GM23338 (cell line): ENCODE measurements at regions not wholly inside any gene's neighbourhood (a gene's known extent, or its start where the extent isn't known, plus 50 kb on each side); places are given as distances from the start of the nearest gene placed in this dataset.

ENCODE experiments used
- ATAC-seq: fragments of 200-7000 bp; cut with Tn5 transposase; 3 replicates; pipeline ENCODE4 v1.9.1; 2020
- DNase-seq: peaks from one replicate; pipeline ENCODE4 v3.0.0-alpha.2; 2015; ENCODE audit warnings: low spot score
- H2AFZ ChIP-seq: fragments of 200-600 bp; sonication (generic); 2 replicates; pipeline ENCODE4 v1.8.0; 2016; ENCODE audit warnings: antibody characterized with exemption, mild to moderate bottlenecking, moderate library complexity
- H3F3A ChIP-seq: fragments of 200-600 bp; sonication (generic); replicated peaks from 2 replicates; pipeline ENCODE4 v1.8.0; 2017; ENCODE audit warnings: antibody characterized with exemption, mixed run types, low read depth
- H3K27ac ChIP-seq: fragments of 200-600 bp; sonication (generic); 2 replicates; pipeline ENCODE4 v1.6.1; 2016; ENCODE audit warnings: low read depth
- H3K27me3 ChIP-seq: fragments of 200-600 bp; sonication (generic); 2 replicates; pipeline ENCODE4 v1.8.0; 2016; ENCODE audit warnings: mild to moderate bottlenecking, mixed run types, moderate library complexity; ENCODE audit not compliant: insufficient read depth
- H3K36me3 ChIP-seq: fragments of 200-600 bp; sonication (generic); 2 replicates; pipeline ENCODE4 v1.8.0; 2016; ENCODE audit warnings: mild to moderate bottlenecking; ENCODE audit not compliant: insufficient read depth
- H3K4me1 ChIP-seq: fragments of 200-600 bp; sonication (generic); 2 replicates; pipeline ENCODE4 v1.8.0; 2016; ENCODE audit warnings: mild to moderate bottlenecking, moderate library complexity; ENCODE audit not compliant: insufficient read depth
- H3K4me2 ChIP-seq: fragments of 200-600 bp; sonication (generic); 2 replicates; pipeline ENCODE4 v1.7.1; 2017; ENCODE audit warnings: mixed run types
- H3K4me3 ChIP-seq: fragments of 200-600 bp; sonication (generic); 2 replicates; pipeline ENCODE4 v1.6.1; 2016; ENCODE audit warnings: mixed run types
- H3K79me2 ChIP-seq: fragments of 200-600 bp; sonication (generic); replicated peaks from 2 replicates; pipeline ENCODE4 v1.8.0; 2017; ENCODE audit warnings: mild to moderate bottlenecking; ENCODE audit not compliant: insufficient read depth
- H3K9me2 ChIP-seq: fragments of 200-600 bp; sonication (generic); 2 replicates; pipeline ENCODE4 v1.8.0; 2017; ENCODE audit not compliant: insufficient read depth
- H4K20me1 ChIP-seq: fragments of 200-600 bp; sonication (generic); replicated peaks from 2 replicates; pipeline ENCODE4 v1.8.0; 2017; ENCODE audit warnings: mild to moderate bottlenecking; ENCODE audit not compliant: insufficient read depth
- H3K27ac Mint-ChIP-seq: 2 replicates; pipeline ENCODE4 v1.8.0; 2020; ENCODE audit warnings: inconsistent platforms, mild to moderate bottlenecking, moderate library complexity, mixed read lengths
- H3K27me3 Mint-ChIP-seq: 3 replicates; pipeline ENCODE4 v1.8.0; 2022; ENCODE audit warnings: low read depth, mild to moderate bottlenecking, moderate library complexity, mixed read lengths, inconsistent platforms; ENCODE audit not compliant: insufficient read depth, poor library complexity
- H3K36me3 Mint-ChIP-seq: 3 replicates; pipeline ENCODE4 v1.8.0; 2021; ENCODE audit warnings: low read depth, mild to moderate bottlenecking, inconsistent platforms, moderate library complexity, mixed read lengths
- H3K4me1 Mint-ChIP-seq: 3 replicates; pipeline ENCODE4 v1.8.0; 2020; ENCODE audit warnings: mild to moderate bottlenecking, inconsistent platforms, mixed read lengths
- H3K4me3 Mint-ChIP-seq: 3 replicates; pipeline ENCODE4 v1.8.0; 2021; ENCODE audit warnings: moderate library complexity, mild to moderate bottlenecking, inconsistent platforms, mixed read lengths
- H3K9me3 Mint-ChIP-seq: 3 replicates; pipeline ENCODE4 v1.8.0; 2020; ENCODE audit warnings: moderate library complexity, mild to moderate bottlenecking, inconsistent platforms, mixed read lengths
- CTCF ChIP-seq, 2 experiments: fragments of 200-600 bp in 1 of 2; sonication (generic) in 1 of 2; conservative IDR thresholded peaks; 2 replicates each; pipeline versions ENCODE4 v1.5.1 to v1.6.1; 2016 to 2017; ENCODE audit warnings: antibody characterized with exemption in 2 of 2, low read depth in 2 of 2, mild to moderate bottlenecking in 2 of 2, moderate library complexity in 1 of 2
- EZH2phosphoT487 ChIP-seq: fragments of 200-600 bp; sonication (generic); IDR thresholded peaks from one replicate; pipeline ENCODE4 v1.8.1; 2018; ENCODE audit warnings: antibody characterized with exemption; ENCODE audit not compliant: unreplicated experiment
- JUNB ChIP-seq: IDR thresholded peaks from one replicate; pipeline ENCODE4 v1.6.1; 2016; ENCODE audit warnings: antibody characterized with exemption; ENCODE audit not compliant: unreplicated experiment
- REST ChIP-seq: IDR thresholded peaks from one replicate; pipeline ENCODE4 v1.6.1; 2018; ENCODE audit warnings: antibody characterized with exemption; ENCODE audit not compliant: unreplicated experiment
- ZNF114 ChIP-seq: fragments of 250-450 bp; sonication (Bioruptor Pico); IDR thresholded peaks from 2 replicates; pipeline ENCODE4 v1.5.0; 2020; ENCODE audit warnings: mild to moderate bottlenecking, moderate library complexity
- ZNF331 ChIP-seq: fragments of 250-450 bp; sonication (Bioruptor Pico); IDR thresholded peaks from 2 replicates; pipeline ENCODE4 v1.5.0; 2020; ENCODE audit warnings: low read depth, mild to moderate bottlenecking, moderate library complexity

- no peak for ATAC-seq
- Histone ChIP-seq H3K27ac (no peak overlapping the region), H3K9me2 (no peaks in the 10 kb centered on the region), H3K79me2 (no peaks in the 10 kb centered on the region), H3K4me3 (no peak overlapping the region), H3K36me3 (no peaks in the 10 kb centered on the region), H3K4me1 (no peaks in the 10 kb centered on the region), H3K4me2 (no peak overlapping the region), H2AFZ (no peak overlapping the region), H4K20me1 (no peaks in the 10 kb centered on the region), H3K27me3 (no peaks in the 10 kb centered on the region), H3F3A (no peaks in the 10 kb centered on the region)
- TF ChIP-seq ZNF114 (CRISPR knock-in tag) (no peak), REST (no peak), ZNF331 (CRISPR knock-in tag) (no peak), JUNB (no peak), CTCF (conservative IDR thresholded peaks at IDR 0.05; ENCODE audit: low read depth in 2 of 2) (no peak)
- Mint-ChIP-seq H3K36me3 (no peaks in the 10 kb centered on the region), H3K4me3 (no peak overlapping the region), H3K27me3 (peaks cover 5% of the 10 kb centered on the region), H3K27ac (no peak overlapping the region), H3K9me3 (no peaks in the 10 kb centered on the region), H3K4me1 (peaks cover 2% of the 10 kb centered on the region; the same call in 1 of the 3 replicates)
- DNase-seq, result no peak
Measured at GRCh38 chr20:60768216-60768615, 483.8 kb upstream of the CDH4 start.

GRCh38 chr20:60780388-60781025 lies 471.6 kb upstream of the CDH4 start:
- no peaks in the 10 kb centered on the region for H3K27me3 ChIP-seq
- H3F3A ChIP-seq, result no peaks in the 10 kb centered on the region
- Mint-ChIP-seq H3K4me1 (peaks cover 8% of the 10 kb centered on the region), H3K27ac (no peak overlapping the region), H3K36me3 (0 out of 3 replicates have a peak, but pooled peaks cover 3% of the 10 kb centered on the region), H3K4me3 (no peak overlapping the region), H3K9me3 (peaks cover 8% of the 10 kb centered on the region), H3K27me3 (peaks cover 3% of the 10 kb centered on the region)
- no peaks in the 10 kb centered on the region for H4K20me1 ChIP-seq
- no peak for ATAC-seq
- no peak overlapping the region for H3K4me2 ChIP-seq
- no peak for DNase-seq
- peaks cover 5% of the 10 kb centered on the region; the same call in 1 of the 2 replicates for H3K9me2 ChIP-seq
- H2AFZ ChIP-seq, result no peak overlapping the region
- no peak overlapping the region for H3K27ac ChIP-seq
- TF ChIP-seq JUNB (no peak), EZH2phosphoT487 (no peak)
- H3K4me1 ChIP-seq, result no peaks in the 10 kb centered on the region
- H3K36me3 ChIP-seq, result no peaks in the 10 kb centered on the region; the same call in 1 of the 2 replicates
- H3K4me3 ChIP-seq, result no peak overlapping the region
- H3K79me2 ChIP-seq, result no peaks in the 10 kb centered on the region
